Esophagus muscularis mucosa (tissue), 3 donors: ENCODE measurements at regions not wholly inside any gene's neighbourhood (a gene's known extent, or its start where the extent isn't known, plus 50 kb on each side); places are given as distances from the start of the nearest gene placed in this dataset.
"Not testable (repeated sequence)": the region's sequence is repeated elsewhere in the genome, so short reads cannot be mapped to it uniquely, and the experiment has no call there.

Experiments used
- POLR2AphosphoS5 ChIP-seq, 2 donors: sonication (generic); formaldehyde crosslinking; IDR thresholded peaks; one replicate each; pipeline ENCODE4 v1.6.1; 2017; ENCODE audit warnings: antibody characterized with exemption in 2 of 2
- TF ChIP-seq, protein P1 (sequence below), 3 experiments: fragments of 200-600 bp in 2 of 3; fragments of 450-650 bp in 1 of 3; sonication (generic) in 2 of 3; IDR thresholded peaks; one replicate each; pipeline ENCODE4 v1.5.1; 2017 to 2019; ENCODE audit warnings: antibody characterized with exemption in 3 of 3, mild to moderate bottlenecking in 2 of 3, moderate library complexity in 1 of 3

DNA sequence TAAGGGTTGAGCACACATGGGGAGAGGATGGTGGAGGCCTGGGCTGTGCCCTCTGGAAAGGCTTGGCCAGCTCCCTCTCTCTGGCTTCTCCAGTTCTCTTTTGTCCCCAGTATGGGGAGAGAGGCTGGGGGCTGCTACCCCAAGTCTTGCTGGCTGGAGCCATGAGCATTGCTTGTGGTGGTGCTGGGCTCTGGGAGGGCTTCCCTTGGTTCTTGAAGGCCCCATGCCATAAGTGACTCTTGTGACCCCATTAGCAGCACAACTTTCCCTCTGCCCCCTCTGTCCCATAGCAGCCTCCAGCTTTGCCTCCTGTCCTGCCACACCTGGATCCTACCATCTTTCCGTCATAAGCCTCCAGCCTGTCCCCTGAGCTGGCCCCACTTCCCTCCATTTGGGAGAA, 177.5 kb downstream of the TRIM43 start:
- TF ChIP-seq, protein P1, sequence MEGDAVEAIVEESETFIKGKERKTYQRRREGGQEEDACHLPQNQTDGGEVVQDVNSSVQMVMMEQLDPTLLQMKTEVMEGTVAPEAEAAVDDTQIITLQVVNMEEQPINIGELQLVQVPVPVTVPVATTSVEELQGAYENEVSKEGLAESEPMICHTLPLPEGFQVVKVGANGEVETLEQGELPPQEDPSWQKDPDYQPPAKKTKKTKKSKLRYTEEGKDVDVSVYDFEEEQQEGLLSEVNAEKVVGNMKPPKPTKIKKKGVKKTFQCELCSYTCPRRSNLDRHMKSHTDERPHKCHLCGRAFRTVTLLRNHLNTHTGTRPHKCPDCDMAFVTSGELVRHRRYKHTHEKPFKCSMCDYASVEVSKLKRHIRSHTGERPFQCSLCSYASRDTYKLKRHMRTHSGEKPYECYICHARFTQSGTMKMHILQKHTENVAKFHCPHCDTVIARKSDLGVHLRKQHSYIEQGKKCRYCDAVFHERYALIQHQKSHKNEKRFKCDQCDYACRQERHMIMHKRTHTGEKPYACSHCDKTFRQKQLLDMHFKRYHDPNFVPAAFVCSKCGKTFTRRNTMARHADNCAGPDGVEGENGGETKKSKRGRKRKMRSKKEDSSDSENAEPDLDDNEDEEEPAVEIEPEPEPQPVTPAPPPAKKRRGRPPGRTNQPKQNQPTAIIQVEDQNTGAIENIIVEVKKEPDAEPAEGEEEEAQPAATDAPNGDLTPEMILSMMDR (IDR thresholded peaks at IDR 0.05): not testable (repeated sequence)
- not testable (repeated sequence) for TF ChIP-seq POLR2AphosphoS5 (IDR thresholded peaks at IDR 0.05)
